AG10803 (cell line): ENCODE measurements at regions not wholly inside any gene's neighbourhood (a gene's known extent, or its start where the extent isn't known, plus 50 kb on each side); places are given as distances from the start of the nearest gene placed in this dataset.
A peak's percentile ranks its signal among the peaks of the same experiment; 100 is the strongest.

ENCODE experiments used
- DNase-seq: peaks from one replicate; pipeline ENCODE4 v3.0.0; 2010; ENCODE audit warnings: low read depth
- H3K4me3 ChIP-seq: 2 replicates; pipeline ENCODE4 v1.5.1; 2011; ENCODE audit warnings: mild to moderate bottlenecking, low read length, control low read depth
- CTCF ChIP-seq: conservative IDR thresholded peaks from 2 replicates; pipeline ENCODE4 v1.5.1; 2011; ENCODE audit warnings: mild to moderate bottlenecking, low read length, control low read depth, inconsistent platforms

DNA sequence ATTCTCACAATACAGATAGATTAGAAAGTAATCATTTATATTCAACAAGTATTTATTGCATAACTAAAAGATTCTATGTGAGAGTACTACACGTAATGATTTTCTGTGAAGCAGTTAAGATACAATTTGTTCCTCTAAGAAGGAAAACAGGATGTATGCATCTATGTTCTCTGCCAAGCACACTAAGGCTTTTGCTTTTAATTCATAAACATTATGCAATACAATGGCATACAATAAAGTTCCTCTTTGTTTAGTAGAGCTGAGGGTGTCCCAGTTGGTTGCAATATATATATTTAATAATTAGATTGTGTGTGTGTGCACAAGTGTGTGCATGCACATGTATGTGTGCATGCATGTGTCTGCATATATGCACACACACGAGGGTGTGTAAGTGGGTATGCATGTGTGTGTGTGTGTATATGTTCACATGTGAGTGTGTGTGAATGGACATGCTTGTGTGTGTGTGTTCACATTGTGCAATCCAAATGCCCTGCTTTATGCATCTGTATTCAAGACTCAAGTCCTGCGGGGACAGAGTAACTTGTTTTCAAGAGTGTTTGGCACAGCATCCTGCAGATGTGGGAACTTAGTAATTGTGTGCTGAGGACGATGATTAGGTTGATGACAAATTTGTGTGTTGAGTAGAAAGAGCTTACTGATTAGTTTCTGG is 481.5 kb upstream of the KLF6 start:
- TF ChIP-seq CTCF: no peak
- DNase-seq: peak; percentile 90
- H3K4me3 ChIP-seq: no peak overlapping the region

GRCh38 chr10:4265964-4266363 is 481.0 kb upstream of the KLF6 start:
- no peak for TF ChIP-seq CTCF
- no peak overlapping the region for H3K4me3 ChIP-seq

DNA sequence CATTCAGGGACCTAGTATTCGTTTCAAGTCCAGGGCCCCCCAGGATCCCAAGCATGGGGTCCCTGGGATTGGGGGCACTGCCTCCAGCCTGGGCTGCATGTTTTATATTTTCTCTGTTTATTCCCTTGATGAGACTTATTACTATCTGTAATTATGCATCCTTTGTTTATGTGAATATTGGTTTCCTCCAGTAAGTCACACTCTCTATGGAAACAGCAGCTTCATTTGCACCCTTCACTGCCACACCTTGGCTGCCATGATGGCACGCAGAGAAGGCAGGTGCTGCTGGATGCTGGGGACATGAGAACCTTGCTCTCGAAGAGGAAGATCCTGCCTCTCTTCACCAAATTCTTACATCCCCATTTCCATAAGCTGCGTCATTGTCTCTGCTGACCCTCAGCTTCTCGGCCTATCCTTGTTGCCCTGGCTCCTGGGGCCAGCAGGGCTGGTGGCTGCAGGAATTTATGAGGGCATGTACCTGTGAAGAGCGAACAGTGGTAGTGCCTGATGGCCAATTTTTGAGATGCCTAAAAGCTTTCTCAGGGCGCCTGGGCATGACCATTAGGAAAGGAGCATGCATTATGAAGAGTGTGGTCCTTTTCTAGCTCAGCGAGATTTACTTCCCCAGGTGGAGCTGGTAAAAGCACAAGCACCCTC is 479.3 kb upstream of the KLF6 start:
- DNase-seq: no peak
- H3K4me3 ChIP-seq: no peak overlapping the region
- TF ChIP-seq CTCF: no peak

More at GRCh38 chr10:4265964-4266363, 481.0 kb upstream of the KLF6 start:
- DNase-seq: no peak

GRCh38 chr10:4263601-4263921 is 478.6 kb upstream of the KLF6 start:
- no peak for TF ChIP-seq CTCF
- no peak overlapping the region for H3K4me3 ChIP-seq
- DNase-seq: no peak

DNA sequence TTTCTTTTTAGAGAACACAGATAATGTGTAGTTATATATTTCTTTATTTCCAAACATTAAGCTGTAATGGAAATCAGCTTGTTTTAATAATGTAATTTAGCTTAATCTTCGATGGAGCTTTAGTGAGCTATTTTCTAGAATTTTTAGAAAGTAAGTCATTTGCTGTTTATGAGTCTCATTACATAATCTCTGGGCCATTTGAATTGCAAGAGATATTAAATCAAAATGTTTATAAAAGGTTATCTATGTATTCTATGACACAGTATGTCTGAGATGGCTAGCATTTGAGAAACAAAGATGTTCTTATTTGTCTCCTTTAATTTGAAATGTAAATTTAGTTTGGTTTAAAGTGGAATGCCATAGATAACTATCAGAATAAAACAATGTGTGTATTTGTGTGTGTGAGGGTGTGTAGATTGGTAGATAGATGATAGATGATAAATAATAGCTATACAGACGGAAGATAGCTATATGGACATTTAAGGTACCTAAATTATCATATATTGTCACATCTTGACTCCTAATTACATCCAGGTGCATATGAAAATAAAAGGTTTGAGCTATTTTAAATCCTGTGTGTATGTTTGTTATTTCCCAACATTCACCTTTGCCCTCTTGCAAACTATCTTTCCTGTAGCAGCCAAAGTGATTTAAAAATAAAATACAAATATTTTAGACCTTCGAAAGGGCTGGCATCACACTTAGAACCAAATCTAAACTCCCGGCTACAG is 478.0 kb upstream of the KLF6 start:
- no peak for TF ChIP-seq CTCF
- no peak for DNase-seq
- H3K4me3 ChIP-seq: no peak overlapping the region

DNA sequence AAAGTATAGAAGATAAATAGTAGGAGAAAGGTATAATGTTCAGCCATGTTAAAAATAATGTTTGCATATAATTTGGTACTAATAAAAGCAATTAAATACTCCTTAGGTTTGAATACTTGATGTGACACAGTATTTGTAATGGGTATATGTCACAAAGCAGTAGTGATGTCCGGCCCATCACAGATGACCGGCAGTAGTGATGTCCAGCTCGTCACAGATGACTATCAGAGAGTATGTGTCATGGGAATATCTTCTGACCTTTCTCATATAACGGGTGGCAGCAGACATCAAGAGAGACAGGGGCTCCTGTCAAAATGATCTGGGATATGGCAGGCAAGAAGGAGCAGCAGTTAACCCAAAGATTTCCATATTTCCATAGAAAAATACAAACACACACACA is 477.4 kb upstream of the KLF6 start:
- TF ChIP-seq CTCF: no peak
- DNase-seq: no peak
- no peak overlapping the region for H3K4me3 ChIP-seq
